GM21423 (cell line): ENCODE measurements at regions not wholly inside any gene's neighbourhood (a gene's known extent, or its start where the extent isn't known, plus 50 kb on each side); places are given as distances from the start of the nearest gene placed in this dataset.
A peak's percentile ranks its signal among the peaks of the same experiment; 100 is the strongest.

ENCODE experiments used
- ATAC-seq: cut with Tn5 transposase; IDR thresholded peaks from one replicate; pipeline ENCODE4 v1.9.1; 2021; ENCODE audit warnings: mild to moderate bottlenecking, moderate library complexity; ENCODE audit not compliant: unreplicated experiment

GRCh38 chr9:89982016-89982415 is 377.2 kb downstream of the GADD45G start:
- ATAC-seq: no peak

- no peak for ATAC-seq
Observed at GRCh38 chr9:89983411-89983810, 378.6 kb downstream of the GADD45G start.

- ATAC-seq: no peak
Observed at GRCh38 chr9:89984214-89984613, 379.4 kb downstream of the GADD45G start.

- ATAC-seq: no peak
Observed at GRCh38 chr9:89985068-89985467, 380.3 kb downstream of the GADD45G start.

GRCh38 chr9:89986190-89986589 is 381.4 kb downstream of the GADD45G start:
- ATAC-seq: no peak

GRCh38 chr9:89988458-89988857 is 383.6 kb downstream of the GADD45G start:
- no peak for ATAC-seq

GRCh38 chr9:89991204-89991790 is 386.5 kb downstream of the GADD45G start:
- ATAC-seq: no peak

- ATAC-seq: no peak
Observed at GRCh38 chr9:89992326-89993198, 387.8 kb downstream of the GADD45G start.

GRCh38 chr9:89993678-89994630 is 389.1 kb downstream of the GADD45G start:
- no peak for ATAC-seq

GRCh38 chr9:89994988-89995613 is 390.3 kb downstream of the GADD45G start:
- no peak for ATAC-seq

- no peak for ATAC-seq
Observed at GRCh38 chr9:89996116-89996515, 391.3 kb downstream of the GADD45G start.

- no peak for ATAC-seq
Observed at GRCh38 chr9:89996773-89997172, 392.0 kb downstream of the GADD45G start.

- no peak for ATAC-seq
Observed at GRCh38 chr9:89998633-89999032, 393.8 kb downstream of the GADD45G start.

GRCh38 chr9:89999176-89999533 is 394.3 kb downstream of the GADD45G start:
- ATAC-seq: no peak

- peak; percentile 95 for ATAC-seq
Observed at GRCh38 chr9:89999534-90000370, 394.9 kb downstream of the GADD45G start.

- ATAC-seq: no peak
Observed at GRCh38 chr9:90000925-90001324, 396.1 kb downstream of the GADD45G start.

GRCh38 chr9:90001747-90002146 is 396.9 kb downstream of the GADD45G start:
- no peak for ATAC-seq

GRCh38 chr9:90002397-90003271 is 397.8 kb downstream of the GADD45G start:
- ATAC-seq: no peak

- no peak for ATAC-seq
Observed at GRCh38 chr9:90005388-90005787, 400.6 kb downstream of the GADD45G start.
